NT2/D1 (cell line): ENCODE measurements at regions not wholly inside any gene's neighbourhood (a gene's known extent, or its start where the extent isn't known, plus 50 kb on each side); places are given as distances from the start of the nearest gene placed in this dataset.

Experiments
- SUZ12 ChIP-seq: IDR thresholded peaks from 2 replicates; pipeline ENCODE4 v1.6.1; 2011; ENCODE audit not compliant: insufficient read length, insufficient read depth; ENCODE audit errors: extremely low read depth
- YY1 ChIP-seq: IDR thresholded peaks from 2 replicates; pipeline ENCODE4 v1.6.1; 2011; ENCODE audit not compliant: insufficient read length, insufficient read depth

DNA sequence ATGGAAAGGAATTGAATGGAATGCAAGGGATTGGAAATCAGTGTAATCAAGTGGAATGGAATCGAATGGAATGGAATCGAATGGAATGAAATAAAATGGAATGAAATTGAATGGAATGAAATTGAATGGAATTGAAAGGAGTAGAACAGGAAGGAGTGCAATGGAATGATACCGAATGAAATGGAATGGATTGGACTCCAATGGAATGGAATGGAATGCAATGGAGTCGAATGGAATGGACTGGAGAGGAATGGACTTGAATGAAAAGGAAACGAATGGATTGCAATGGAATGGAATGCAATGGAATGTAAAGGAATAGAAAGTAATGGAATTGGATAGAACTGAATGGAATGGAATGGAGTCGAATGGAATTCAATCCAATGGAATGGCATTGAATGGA, 1032.8 kb upstream of the USP9Y start:
- TF ChIP-seq SUZ12, result no peak
- no peak for TF ChIP-seq YY1
